ENCODE measurements at regions not wholly inside any gene's neighbourhood (a gene's known extent, or its start where the extent isn't known, plus 50 kb on each side); places are given as distances from the start of the nearest gene placed in this dataset.

GRCh38 chr4:132619968-132620367 lies 529.1 kb upstream of the PCDH10 start:
- Histone ChIP-seq H3K9me2 (replicated peaks; ENCODE audit: low read length) (no peaks in the 10 kb centered on the region), H3K4me2 (ENCODE audit: low read length) (no peak overlapping the region), H3K27ac (ENCODE audit: low read length) (no peak overlapping the region), H3K9ac (ENCODE audit: low read length) (no peak overlapping the region), H4K20me1 (ENCODE audit: low read length) (no peaks in the 10 kb centered on the region), H3K27me3 (ENCODE audit: low read length) (no peaks in the 10 kb centered on the region), H2AFZ (ENCODE audit: low read length) (no peak overlapping the region), H3K36me3 (ENCODE audit: low read depth, low read length) (no peaks in the 10 kb centered on the region), H3K4me1 (ENCODE audit: insufficient read depth, low read length) (no peaks in the 10 kb centered on the region), H3F3A (ENCODE audit: low read length, unreplicated experiment) (no peaks in the 10 kb centered on the region), H3K79me2 (ENCODE audit: low read length) (no peaks in the 10 kb centered on the region), H3K9me3 (ENCODE audit: low read length) (no peaks in the 10 kb centered on the region), H3K4me3 (ENCODE audit: low read length) (no peak overlapping the region)
- TF ChIP-seq CTCF (conservative IDR thresholded peaks at IDR 0.05; ENCODE audit: low read depth, low read length) (no peak), EZH2phosphoT487 (IDR thresholded peaks at IDR 0.05; ENCODE audit: borderline replicate concordance, low read length) (no peak), EZH2 (IDR thresholded peaks at IDR 0.05; ENCODE audit: low read length, unreplicated experiment) (no peak)
- ATAC-seq (no peak), DNase-seq (no peak)
- POLR2A ChIA-PET (ENCODE audit: unreplicated experiment), result no interaction called here
- intact Hi-C loops (cut with micrococcal nuclease), result loop anchor here (10.0 kb wide), 1 partner anchor 1525 kb away; no protein-coding TSS in a partner anchor
- CTCF ChIA-PET, result no interaction called here
- BruUV-seq (replicated peaks), result no TSS peak

GRCh38 chr4:132642016-132642817 lies 506.9 kb upstream of the PCDH10 start:
- H3K4me3 ChIP-seq (ENCODE audit: low read length), result no peak overlapping the region
- H3K4me2 ChIP-seq (ENCODE audit: low read length), result no peak overlapping the region
- no peaks in the 10 kb centered on the region for H3K27me3 ChIP-seq (ENCODE audit: low read length)
- no peaks in the 10 kb centered on the region for H3K36me3 ChIP-seq (ENCODE audit: low read depth, low read length)
- H3K4me1 ChIP-seq (ENCODE audit: insufficient read depth, low read length), result no peaks in the 10 kb centered on the region
- ATAC-seq (0 out of 2 replicates have a peak, but pooled peaks have one; percentile 33), DNase-seq (peak; percentile 61)
- TF ChIP-seq EZH2phosphoT487 (IDR thresholded peaks at IDR 0.05; ENCODE audit: borderline replicate concordance, low read length) (no peak), EZH2 (IDR thresholded peaks at IDR 0.05; ENCODE audit: low read length, unreplicated experiment) (no peak), CTCF (conservative IDR thresholded peaks at IDR 0.05; ENCODE audit: low read depth, low read length) (peak; percentile 67)
- no peak overlapping the region for H3K27ac ChIP-seq (ENCODE audit: low read length)
- BruUV-seq (replicated peaks), result no TSS peak
- H3K9me2 ChIP-seq (replicated peaks; ENCODE audit: low read length), result no peaks in the 10 kb centered on the region
- CTCF ChIA-PET, result no interaction called here
- H3K9ac ChIP-seq (ENCODE audit: low read length), result no peak overlapping the region
- no peak overlapping the region for H2AFZ ChIP-seq (ENCODE audit: low read length)
- intact Hi-C loops (cut with micrococcal nuclease), result no loop called here
- POLR2A ChIA-PET (ENCODE audit: unreplicated experiment), result no interaction called here
- no peaks in the 10 kb centered on the region for H3K9me3 ChIP-seq (ENCODE audit: low read length)
- H3F3A ChIP-seq (ENCODE audit: low read length, unreplicated experiment), result no peaks in the 10 kb centered on the region
- no peaks in the 10 kb centered on the region for H4K20me1 ChIP-seq (ENCODE audit: low read length)
- H3K79me2 ChIP-seq (ENCODE audit: low read length), result no peaks in the 10 kb centered on the region

- CTCF ChIA-PET, result no interaction called here
- peak overlapping the region; percentile 25; the same call in 1 of the 2 replicates for H3K27ac ChIP-seq (ENCODE audit: low read length)
- ATAC-seq (peak; percentile 84), DNase-seq (peak; percentile 56)
- H3K4me3 ChIP-seq (ENCODE audit: low read length), result no peak overlapping the region
- no peaks in the 10 kb centered on the region for H3K9me3 ChIP-seq (ENCODE audit: low read length)
- H3F3A ChIP-seq (ENCODE audit: low read length, unreplicated experiment), result no peaks in the 10 kb centered on the region
- no peaks in the 10 kb centered on the region for H3K4me1 ChIP-seq (ENCODE audit: insufficient read depth, low read length)
- no peak overlapping the region for H2AFZ ChIP-seq (ENCODE audit: low read length)
- POLR2A ChIA-PET (ENCODE audit: unreplicated experiment), result no interaction called here
- H3K36me3 ChIP-seq (ENCODE audit: low read depth, low read length), result no peaks in the 10 kb centered on the region
- H3K79me2 ChIP-seq (ENCODE audit: low read length), result no peaks in the 10 kb centered on the region
- H3K4me2 ChIP-seq (ENCODE audit: low read length), result no peak overlapping the region
- H4K20me1 ChIP-seq (ENCODE audit: low read length), result no peaks in the 10 kb centered on the region
- H3K27me3 ChIP-seq (ENCODE audit: low read length), result no peaks in the 10 kb centered on the region
- TF ChIP-seq EZH2phosphoT487 (IDR thresholded peaks at IDR 0.05; ENCODE audit: borderline replicate concordance, low read length), result no peak
- TF ChIP-seq CTCF (conservative IDR thresholded peaks at IDR 0.05; ENCODE audit: low read depth, low read length), result no peak
- no peak for TF ChIP-seq EZH2 (IDR thresholded peaks at IDR 0.05; ENCODE audit: low read length, unreplicated experiment)
- no peak overlapping the region for H3K9ac ChIP-seq (ENCODE audit: low read length)
- BruUV-seq (replicated peaks), result no TSS peak
- intact Hi-C loops (cut with micrococcal nuclease), result no loop called here
- H3K9me2 ChIP-seq (replicated peaks; ENCODE audit: low read length), result no peaks in the 10 kb centered on the region
Measured at GRCh38 chr4:132646186-132646585, 502.9 kb upstream of the PCDH10 start.
